SH-SY5Y (cell line): ENCODE measurements at regions not wholly inside any gene's neighbourhood (a gene's known extent, or its start where the extent isn't known, plus 50 kb on each side); places are given as distances from the start of the nearest gene placed in this dataset.

Experiments used
- GATA2 ChIP-seq: IDR thresholded peaks from 2 replicates; pipeline ENCODE4 v1.6.1; 2011; ENCODE audit warnings: mild to moderate bottlenecking, low read depth, low read length
- GATA3 ChIP-seq: IDR thresholded peaks from 2 replicates; pipeline ENCODE4 v1.6.1; 2011; ENCODE audit warnings: low read depth, mild to moderate bottlenecking, low read length, moderate library complexity

GRCh38 chr14:83541147-83541546, 1988.8 kb upstream of the FLRT2 start:
- no peak for TF ChIP-seq GATA3

- no peak for TF ChIP-seq GATA2
- no peak for TF ChIP-seq GATA3
These were observed 1981.7 kb upstream of the FLRT2 start for GRCh38 chr14:83548061-83548839.

- TF ChIP-seq GATA3 (no peak), GATA2 (no peak)
These were observed 1973.9 kb upstream of the FLRT2 start for GRCh38 chr14:83556065-83556464.

DNA sequence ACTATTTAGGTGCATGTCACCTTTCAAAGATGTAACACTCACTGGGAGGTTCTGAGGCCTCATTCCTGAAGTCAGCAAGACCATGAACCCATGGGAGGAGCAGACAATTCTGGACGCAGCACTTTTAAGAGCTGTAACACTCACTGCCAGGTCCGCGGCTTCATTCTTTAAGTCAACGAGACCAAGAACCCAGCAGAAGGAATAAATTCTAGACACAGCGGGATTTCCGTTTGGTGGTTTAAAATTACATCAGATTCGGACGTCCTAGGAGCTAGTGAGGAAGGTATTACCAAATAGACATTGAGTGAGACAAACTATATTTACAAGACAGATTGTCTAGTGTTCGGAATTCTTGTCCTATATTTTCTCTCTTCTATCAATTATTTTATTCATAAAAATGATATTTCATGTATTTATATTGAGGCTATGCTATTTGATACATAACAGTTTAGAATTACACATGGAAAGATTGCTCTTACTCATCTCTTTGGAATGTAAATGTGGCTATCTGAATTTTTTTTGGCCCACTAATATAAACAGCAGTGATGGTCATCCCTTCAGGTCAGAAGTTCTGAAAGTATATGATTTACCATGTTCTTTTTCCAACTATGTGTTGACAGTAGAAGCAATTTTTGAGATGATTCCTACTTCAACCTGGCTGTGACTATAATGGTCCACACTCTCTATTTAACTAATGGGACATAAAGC, 1973.0 kb upstream of the FLRT2 start:
- no peak for TF ChIP-seq GATA2
- TF ChIP-seq GATA3 = no peak

GRCh38 chr14:83558946-83559345, 1971.0 kb upstream of the FLRT2 start:
- no peak for TF ChIP-seq GATA3
- no peak for TF ChIP-seq GATA2

DNA sequence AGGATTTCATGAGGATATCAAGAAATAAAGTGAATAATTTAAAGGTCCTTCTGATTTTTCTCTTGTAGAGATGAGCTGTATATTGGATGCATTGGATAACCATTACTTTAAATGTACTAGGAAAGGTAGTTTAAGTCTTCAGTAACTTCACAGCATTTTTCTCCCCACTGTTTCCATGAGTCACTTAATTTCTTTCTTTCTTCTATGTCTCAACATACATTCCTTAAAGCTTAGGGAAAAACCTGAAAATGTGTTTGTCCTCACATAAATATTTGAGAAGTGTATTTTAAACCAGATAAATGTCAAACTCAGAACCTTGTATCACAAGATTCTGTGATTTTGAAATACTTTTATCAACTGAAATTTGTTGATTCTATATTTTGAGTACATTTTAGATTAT, 1970.2 kb upstream of the FLRT2 start:
- no peak for TF ChIP-seq GATA2
- no peak for TF ChIP-seq GATA3

DNA sequence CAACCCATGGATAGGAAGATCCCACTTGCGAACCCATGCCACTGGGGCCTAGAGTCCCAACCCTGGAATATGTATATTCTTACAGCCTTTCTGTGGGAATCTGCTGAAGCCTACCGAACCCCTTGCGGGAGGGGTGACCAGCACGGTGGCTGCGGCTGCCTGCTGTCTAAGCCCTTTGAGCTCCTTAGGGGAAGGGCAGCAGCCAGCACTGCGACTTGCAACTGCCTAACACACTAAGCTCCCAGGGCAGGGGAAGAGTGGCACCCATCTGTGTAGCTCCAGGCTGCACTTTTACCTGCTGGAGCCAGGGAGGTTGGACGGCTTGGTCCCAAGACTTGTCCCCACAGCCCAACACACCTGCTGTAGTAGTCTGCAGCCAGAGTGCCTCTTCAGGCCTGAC, 1968.7 kb upstream of the FLRT2 start:
- no peak for TF ChIP-seq GATA3
- no peak for TF ChIP-seq GATA2

GRCh38 chr14:83566567-83566966, 1963.4 kb upstream of the FLRT2 start:
- TF ChIP-seq GATA3 (no peak), GATA2 (no peak)

DNA sequence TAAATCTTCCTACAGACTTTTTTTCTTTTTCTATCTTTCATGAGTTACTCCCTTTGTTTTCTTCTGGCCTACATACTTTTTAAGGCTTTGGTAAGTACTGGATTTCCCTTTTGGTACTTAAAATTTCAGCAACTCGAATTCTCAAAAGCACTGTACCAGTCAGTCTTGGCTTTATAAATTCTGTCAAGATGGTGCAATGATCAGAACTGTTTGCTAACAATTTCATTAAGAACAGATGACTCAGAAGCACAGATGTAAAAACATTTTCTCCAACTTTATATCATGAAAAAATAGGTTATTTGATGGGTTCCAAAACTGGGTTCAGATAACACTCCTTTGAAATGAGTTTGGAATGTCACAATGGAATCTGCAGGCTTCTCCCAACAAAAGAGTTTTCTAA, 1961.8 kb upstream of the FLRT2 start:
- TF ChIP-seq GATA3 (no peak), GATA2 (no peak)

DNA sequence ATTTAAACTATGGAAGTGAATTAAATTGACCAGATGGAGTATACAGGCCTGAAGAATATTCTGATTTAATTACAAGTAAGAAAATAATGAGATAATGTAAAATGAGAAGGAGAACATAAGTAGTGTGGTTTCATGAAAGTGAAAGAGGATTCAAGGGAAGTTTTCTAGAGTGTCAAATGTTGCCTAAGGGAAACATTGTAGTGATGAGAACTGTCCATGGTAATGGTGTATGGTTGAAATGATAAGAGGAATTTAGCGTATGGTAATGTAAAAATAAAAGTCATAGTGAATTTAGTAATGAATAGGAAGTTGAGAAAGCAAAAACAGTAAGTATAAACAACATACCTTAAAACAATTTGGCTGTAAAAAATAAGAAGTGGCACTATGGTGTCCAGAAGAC, 1954.6 kb upstream of the FLRT2 start:
- TF ChIP-seq GATA2 = no peak
- TF ChIP-seq GATA3 = no peak

GRCh38 chr14:83583201-83583600, 1946.7 kb upstream of the FLRT2 start:
- TF ChIP-seq GATA2 (no peak), GATA3 (no peak)

GRCh38 chr14:83594874-83595273, 1935.1 kb upstream of the FLRT2 start:
- TF ChIP-seq GATA2 (no peak), GATA3 (no peak)

DNA sequence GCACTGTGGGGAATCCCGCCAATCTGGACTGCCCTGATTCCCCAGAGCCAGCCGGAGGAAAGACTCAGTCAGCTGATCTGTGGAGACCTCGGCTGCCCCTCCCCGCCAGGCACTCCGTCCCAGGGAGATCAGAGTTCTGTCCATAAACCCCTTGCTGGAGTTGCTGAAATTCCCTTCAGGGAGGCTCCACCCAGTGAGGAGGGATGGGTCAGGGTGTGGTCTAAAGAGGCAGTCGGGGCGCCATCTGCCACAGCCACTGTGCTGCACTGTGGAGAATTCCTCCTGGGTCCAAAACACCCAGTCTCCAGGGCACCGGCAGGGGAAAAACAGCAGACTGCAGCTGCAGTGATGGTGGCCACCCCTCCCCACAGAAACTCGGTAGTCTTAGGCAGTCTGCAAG, 1922.3 kb upstream of the FLRT2 start:
- TF ChIP-seq GATA3 (no peak), GATA2 (no peak)

DNA sequence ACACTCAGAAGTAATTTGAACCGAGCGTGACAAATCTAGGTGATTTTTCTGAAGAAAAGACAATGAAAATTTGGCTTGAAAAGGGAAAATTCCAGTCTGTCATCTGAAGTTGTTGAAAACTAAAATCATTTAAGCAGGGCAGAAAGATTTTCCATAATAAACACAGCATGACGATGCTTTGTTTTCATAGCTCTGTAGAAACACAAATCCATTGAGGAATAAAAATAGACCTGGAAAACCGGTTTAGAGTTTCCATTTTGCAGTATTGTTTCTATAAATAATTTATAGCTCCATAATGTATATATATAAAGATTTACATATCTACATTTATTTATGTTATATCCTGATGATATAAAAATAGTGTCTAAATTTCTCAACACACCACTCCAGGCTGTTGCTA, 1918.5 kb upstream of the FLRT2 start:
- TF ChIP-seq GATA3 (no peak), GATA2 (no peak)

GRCh38 chr14:83611906-83612390, 1918.0 kb upstream of the FLRT2 start:
- TF ChIP-seq GATA3 (no peak), GATA2 (no peak)
